ENCODE measurements at regions not wholly inside any gene's neighbourhood (a gene's known extent, or its start where the extent isn't known, plus 50 kb on each side); places are given as distances from the start of the nearest gene placed in this dataset.

DNA sequence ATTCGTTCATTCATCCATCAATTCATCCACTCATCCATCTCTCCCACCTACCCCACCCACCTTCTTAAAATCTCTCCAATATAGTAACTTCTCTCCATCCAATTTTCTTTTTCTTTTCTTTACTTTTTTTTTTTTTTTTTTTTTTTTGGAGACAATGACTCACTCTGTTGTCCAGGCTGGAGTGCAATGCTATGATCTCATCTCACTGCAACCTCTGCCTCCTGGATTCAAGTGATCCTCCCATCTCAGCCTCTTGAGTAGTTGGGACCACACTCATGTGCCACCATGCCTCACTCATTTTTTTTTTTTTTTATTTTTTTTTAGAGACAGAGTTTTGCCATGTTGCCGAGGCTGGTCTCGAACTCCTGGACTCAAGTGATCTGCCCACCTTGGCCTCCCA, 118.4 kb downstream of the SUDS3 start:
- no peaks in the 10 kb centered on the region for H3K27me3 ChIP-seq
- no peak overlapping the region for H3K27ac ChIP-seq
- H3K4me3 ChIP-seq, result no peak overlapping the region
- H3K36me3 ChIP-seq, result no peaks in the 10 kb centered on the region
- DNase-seq, result no peak
- TF ChIP-seq POLR2A (IDR thresholded peaks at IDR 0.05), result no peak
- TF ChIP-seq, protein P1, sequence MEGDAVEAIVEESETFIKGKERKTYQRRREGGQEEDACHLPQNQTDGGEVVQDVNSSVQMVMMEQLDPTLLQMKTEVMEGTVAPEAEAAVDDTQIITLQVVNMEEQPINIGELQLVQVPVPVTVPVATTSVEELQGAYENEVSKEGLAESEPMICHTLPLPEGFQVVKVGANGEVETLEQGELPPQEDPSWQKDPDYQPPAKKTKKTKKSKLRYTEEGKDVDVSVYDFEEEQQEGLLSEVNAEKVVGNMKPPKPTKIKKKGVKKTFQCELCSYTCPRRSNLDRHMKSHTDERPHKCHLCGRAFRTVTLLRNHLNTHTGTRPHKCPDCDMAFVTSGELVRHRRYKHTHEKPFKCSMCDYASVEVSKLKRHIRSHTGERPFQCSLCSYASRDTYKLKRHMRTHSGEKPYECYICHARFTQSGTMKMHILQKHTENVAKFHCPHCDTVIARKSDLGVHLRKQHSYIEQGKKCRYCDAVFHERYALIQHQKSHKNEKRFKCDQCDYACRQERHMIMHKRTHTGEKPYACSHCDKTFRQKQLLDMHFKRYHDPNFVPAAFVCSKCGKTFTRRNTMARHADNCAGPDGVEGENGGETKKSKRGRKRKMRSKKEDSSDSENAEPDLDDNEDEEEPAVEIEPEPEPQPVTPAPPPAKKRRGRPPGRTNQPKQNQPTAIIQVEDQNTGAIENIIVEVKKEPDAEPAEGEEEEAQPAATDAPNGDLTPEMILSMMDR (IDR thresholded peaks at IDR 0.05), result no peak
- H3K4me1 ChIP-seq, result no peaks in the 10 kb centered on the region
- intact Hi-C loops (cut with DNase I; ENCODE audit: low total_unique reads), result no loop called here
- no peaks in the 10 kb centered on the region for H3K9me3 ChIP-seq

DNA sequence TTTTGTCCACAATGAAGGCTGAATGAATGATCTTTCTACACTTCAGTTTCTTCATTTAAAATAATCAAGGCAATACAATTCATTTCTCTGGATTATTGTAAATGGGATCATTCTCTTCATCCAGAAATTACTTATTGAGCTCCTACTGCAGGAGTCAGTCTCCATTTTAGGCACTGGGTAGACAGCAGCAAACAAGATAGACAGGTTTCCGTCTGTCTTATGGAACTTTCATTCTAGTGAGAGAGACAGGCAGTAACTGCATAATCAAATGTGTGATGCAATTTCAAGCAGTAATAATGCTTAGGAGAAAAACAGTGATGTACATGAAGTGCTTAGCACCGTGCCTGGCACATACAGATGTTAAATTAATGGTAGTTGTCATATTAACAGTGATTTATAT, 118.9 kb downstream of the SUDS3 start:
- Histone ChIP-seq H3K9me3 (no peaks in the 10 kb centered on the region), H3K36me3 (no peaks in the 10 kb centered on the region), H3K4me3 (no peak overlapping the region), H3K27me3 (no peaks in the 10 kb centered on the region), H3K27ac (no peak overlapping the region), H3K4me1 (no peaks in the 10 kb centered on the region)
- intact Hi-C loops (cut with DNase I; ENCODE audit: low total_unique reads), result no loop called here
- DNase-seq, result no peak
- TF ChIP-seq, protein P1 (IDR thresholded peaks at IDR 0.05), result no peak

- intact Hi-C loops (cut with DNase I; ENCODE audit: low total_unique reads), result no loop called here
- TF ChIP-seq, protein P1 (IDR thresholded peaks at IDR 0.05), result no peak
- no peak for TF ChIP-seq POLR2A (IDR thresholded peaks at IDR 0.05)
Observed at GRCh38 chr12:118498171-118498570, 121.8 kb downstream of the SUDS3 start.

DNA sequence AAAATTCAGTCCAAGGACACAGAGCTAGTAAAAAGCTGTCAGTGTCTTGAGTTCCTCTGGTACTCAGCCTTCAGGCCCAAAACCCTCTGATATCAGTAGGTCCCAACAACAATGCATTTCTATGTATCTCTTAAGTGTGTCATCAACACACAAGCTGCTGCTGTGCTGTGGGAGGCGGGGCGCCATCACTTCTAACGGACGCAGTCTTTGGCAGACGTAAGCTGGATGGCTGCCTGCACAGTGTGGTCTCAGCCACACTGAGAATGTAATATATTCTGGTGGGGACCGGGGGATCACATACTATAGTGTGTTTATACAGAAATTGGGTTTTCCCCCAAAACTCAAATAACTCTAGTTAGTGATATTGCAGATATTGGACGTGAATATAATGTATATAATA, 123.9 kb downstream of the SUDS3 start:
- H3K27ac ChIP-seq, result no peak overlapping the region
- TF ChIP-seq, protein P1 (IDR thresholded peaks at IDR 0.05), result no peak
- TF ChIP-seq POLR2A (IDR thresholded peaks at IDR 0.05), result no peak
- H3K4me1 ChIP-seq, result no peaks in the 10 kb centered on the region
- no peak for DNase-seq
- intact Hi-C loops (cut with DNase I; ENCODE audit: low total_unique reads), result no loop called here
- no peak overlapping the region for H3K4me3 ChIP-seq
- no peaks in the 10 kb centered on the region for H3K36me3 ChIP-seq
- H3K27me3 ChIP-seq, result no peaks in the 10 kb centered on the region
- H3K9me3 ChIP-seq, result no peaks in the 10 kb centered on the region

More at GRCh38 chr12:118498171-118498570, 121.8 kb downstream of the SUDS3 start:
- Histone ChIP-seq H3K27ac (no peak overlapping the region), H3K4me1 (no peaks in the 10 kb centered on the region), H3K27me3 (no peaks in the 10 kb centered on the region), H3K4me3 (no peak overlapping the region), H3K36me3 (no peaks in the 10 kb centered on the region), H3K9me3 (no peaks in the 10 kb centered on the region)
- DNase-seq, result no peak

DNA sequence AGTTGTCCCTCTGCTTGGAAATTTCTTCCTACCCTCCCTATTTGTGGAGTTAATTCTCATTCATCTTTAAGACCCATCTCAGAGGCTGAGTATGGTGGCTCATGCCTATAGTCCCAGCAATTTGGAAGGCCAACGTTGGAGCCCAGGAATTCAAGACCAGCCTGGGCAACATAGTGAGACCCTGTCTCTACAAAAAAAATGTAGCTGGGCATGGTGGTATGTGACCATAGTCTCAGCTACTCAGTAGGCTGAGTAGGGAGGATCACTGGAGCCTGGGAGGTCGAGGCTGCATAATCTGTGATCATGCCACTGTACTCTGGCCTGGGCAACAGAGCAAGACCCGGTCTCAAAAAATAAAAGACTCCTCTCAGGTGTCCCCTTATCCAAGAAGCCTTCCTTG, 125.1 kb downstream of the SUDS3 start:
- no peak overlapping the region for H3K4me3 ChIP-seq

More for the DNA sequence above, 125.1 kb downstream of the SUDS3 start:
- H3K27ac ChIP-seq, result no peak overlapping the region
- no peak for TF ChIP-seq POLR2A (IDR thresholded peaks at IDR 0.05)
- TF ChIP-seq, protein P1 (IDR thresholded peaks at IDR 0.05), result no peak
- no peaks in the 10 kb centered on the region for H3K27me3 ChIP-seq
- no peak for DNase-seq
- no peaks in the 10 kb centered on the region for H3K9me3 ChIP-seq
- intact Hi-C loops (cut with DNase I; ENCODE audit: low total_unique reads), result no loop called here
- H3K36me3 ChIP-seq, result no peaks in the 10 kb centered on the region
- H3K4me1 ChIP-seq, result no peaks in the 10 kb centered on the region

All from uterus (tissue), 3 donors.